ENCODE measurements at regions not wholly inside any gene's neighbourhood (a gene's known extent, or its start where the extent isn't known, plus 50 kb on each side); places are given as distances from the start of the nearest gene placed in this dataset.

DNA sequence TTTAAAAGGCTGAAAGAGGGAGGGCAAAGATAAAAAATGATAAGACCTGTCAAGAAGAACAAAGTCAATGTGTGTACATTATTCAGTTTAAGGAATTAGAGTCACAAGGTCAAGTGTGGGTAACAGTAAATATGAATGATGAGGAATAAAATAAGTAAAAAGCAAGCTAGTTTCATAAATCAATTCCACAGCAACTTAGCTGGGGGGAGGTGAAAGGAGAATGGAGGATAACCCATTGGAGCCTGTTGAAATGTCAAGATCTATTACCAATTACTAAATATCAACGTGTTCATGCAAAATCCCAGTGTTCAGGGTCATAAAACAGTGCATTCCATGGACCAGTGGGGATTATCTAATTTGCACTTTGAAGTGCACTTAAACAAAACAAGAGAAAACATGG, 242.9 kb downstream of the TBX18 start:
- no peak for TF ChIP-seq CTCF (IDR thresholded peaks at IDR 0.05; ENCODE audit: borderline replicate concordance, insufficient read depth, low read depth, low read length)
- no peak overlapping the region for H3K4me3 ChIP-seq (ENCODE audit: low read depth, low read length)

DNA sequence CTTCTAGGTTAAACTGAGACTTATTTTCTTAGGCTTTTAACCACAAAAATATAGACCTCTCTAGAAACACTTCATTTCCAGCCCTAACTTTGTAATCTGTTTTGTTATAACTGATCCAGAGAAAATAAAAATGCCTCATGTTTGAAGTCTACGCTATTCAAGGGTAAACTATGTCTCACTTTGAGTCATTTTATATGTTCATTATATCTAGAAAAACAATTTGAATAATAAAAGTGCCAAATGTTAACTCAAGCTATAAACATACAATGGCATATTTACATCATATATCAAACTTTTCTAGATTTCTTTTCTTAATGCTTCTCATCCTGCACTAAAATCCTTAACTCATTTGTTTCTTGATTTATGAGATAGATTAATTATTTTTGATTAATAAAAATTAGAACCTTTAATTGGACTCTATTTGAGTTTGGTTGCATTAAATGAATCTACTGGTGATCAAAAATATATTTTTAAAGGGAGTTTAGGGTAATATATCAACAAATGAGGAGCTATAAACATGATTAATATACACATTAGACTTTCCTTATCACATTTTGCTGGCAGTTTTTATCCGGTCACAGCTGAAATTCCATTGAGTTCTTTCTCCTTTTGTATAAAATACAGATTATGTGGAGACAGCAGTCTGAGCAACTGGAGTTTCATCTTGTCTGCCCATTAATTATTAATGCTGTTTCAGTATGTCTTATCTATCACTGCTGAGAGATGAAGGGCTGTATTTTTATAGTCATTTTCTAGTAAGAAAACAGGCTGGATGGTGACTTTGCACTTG, 246.5 kb downstream of the TBX18 start:
- TF ChIP-seq CTCF (IDR thresholded peaks at IDR 0.05; ENCODE audit: borderline replicate concordance, insufficient read depth, low read depth, low read length) = no peak
- no peak overlapping the region for H3K4me3 ChIP-seq (ENCODE audit: low read depth, low read length)

DNA sequence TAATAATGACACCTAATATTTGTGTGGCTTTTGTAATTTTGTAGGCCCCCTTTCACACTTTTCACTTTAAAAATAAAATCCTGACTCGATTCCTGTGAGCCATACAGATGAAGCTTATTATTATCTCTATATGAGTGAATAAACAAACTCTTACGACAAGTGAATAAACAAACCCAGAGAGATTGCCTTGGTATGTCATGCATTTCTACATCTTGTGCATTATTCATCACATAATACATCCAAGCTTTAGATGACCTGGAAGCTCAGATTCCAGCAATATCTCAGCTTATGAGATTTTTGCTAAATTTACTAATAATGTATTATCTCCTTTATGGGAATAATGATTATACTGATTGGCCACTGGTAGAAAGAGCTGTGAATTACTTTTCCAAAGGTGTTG, 248.2 kb downstream of the TBX18 start:
- no peak overlapping the region for H3K4me3 ChIP-seq (ENCODE audit: low read depth, low read length)
- TF ChIP-seq CTCF (IDR thresholded peaks at IDR 0.05; ENCODE audit: borderline replicate concordance, insufficient read depth, low read depth, low read length) = no peak

DNA sequence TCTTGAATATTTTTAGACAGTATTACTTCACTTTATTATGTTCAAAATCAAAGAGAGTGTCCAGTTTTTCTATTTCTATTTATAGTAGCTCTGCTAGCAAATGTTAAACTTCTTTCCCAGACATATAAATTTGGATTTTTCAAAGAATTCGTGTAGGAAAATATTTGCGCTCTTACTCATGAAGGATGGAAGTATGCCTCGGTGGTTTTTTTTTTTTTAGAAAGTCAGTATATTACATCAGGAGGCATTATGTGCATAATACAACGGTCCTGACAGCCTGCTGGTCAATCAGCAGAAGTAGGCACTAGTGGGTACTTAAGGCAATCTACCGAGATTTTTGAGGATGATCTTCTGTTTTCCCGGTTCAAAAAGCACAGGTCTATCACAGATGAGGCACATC, 249.3 kb downstream of the TBX18 start:
- no peak for TF ChIP-seq CTCF (IDR thresholded peaks at IDR 0.05; ENCODE audit: borderline replicate concordance, insufficient read depth, low read depth, low read length)
- H3K4me3 ChIP-seq (ENCODE audit: low read depth, low read length) = no peak overlapping the region

- no peak overlapping the region for H3K4me3 ChIP-seq (ENCODE audit: low read depth, low read length)
- TF ChIP-seq CTCF (IDR thresholded peaks at IDR 0.05; ENCODE audit: borderline replicate concordance, insufficient read depth, low read depth, low read length) = no peak
Measured at GRCh38 chr6:84514089-84514971, 250.1 kb downstream of the TBX18 start.

GRCh38 chr6:84512391-84512790, 252.0 kb downstream of the TBX18 start:
- no peak for TF ChIP-seq CTCF (IDR thresholded peaks at IDR 0.05; ENCODE audit: borderline replicate concordance, insufficient read depth, low read depth, low read length)
- no peak overlapping the region for H3K4me3 ChIP-seq (ENCODE audit: low read depth, low read length)
